HEK293 (cell line): ENCODE measurements at regions not wholly inside any gene's neighbourhood (a gene's known extent, or its start where the extent isn't known, plus 50 kb on each side); places are given as distances from the start of the nearest gene placed in this dataset.

Experiments used
- CTCF ChIA-PET: fragments of 350-600 bp; formaldehyde crosslinking; extraction: SDS; loops from one replicate; lab custom pipeline; 2021; ENCODE audit warnings: antibody characterized with exemption; lab: Yijun Ruan, JAX
- POLR2A ChIA-PET: fragments of 300-600 bp; formaldehyde crosslinking; extraction: SDS; loops from one replicate; lab custom pipeline; 2020; ENCODE audit warnings: antibody characterized with exemption, inconsistent platforms; lab: Yijun Ruan, JAX
- H3K27ac ChIP-seq: fragments of 200-500 bp; sonication (Bioruptor generic); 2 replicates; pipeline ENCODE4 v1.5.1; 2014; ENCODE audit warnings: low read depth, low read length, control low read depth, inconsistent platforms; ENCODE audit errors: extremely low read depth
- H3K36me3 ChIP-seq, 2 experiments: fragments of 200-500 bp in 1 of 2; sonication (Bioruptor generic) in 1 of 2; 1 replicate in 1 of 2; 2 replicates in 1 of 2; pipeline ENCODE4 v1.5.1; 2014 to 2017; ENCODE audit warnings: inconsistent platforms in 2 of 2, low read length in 2 of 2; ENCODE audit not compliant: control insufficient read depth in 2 of 2, insufficient read depth in 1 of 2
- H3K4me1 ChIP-seq: fragments of 200-500 bp; sonication (Bioruptor generic); 2 replicates; pipeline ENCODE4 v1.5.1; 2014; ENCODE audit warnings: mild to moderate bottlenecking, low read length, inconsistent platforms; ENCODE audit not compliant: control insufficient read depth, insufficient read depth
- H3K4me3 ChIP-seq: 2 replicates; pipeline ENCODE4 v1.5.1; 2011; ENCODE audit warnings: low read depth, mild to moderate bottlenecking, control low read depth, low read length, moderate library complexity
- H3K9me3 ChIP-seq: fragments of 200-500 bp; sonication (Bioruptor generic); 2 replicates; pipeline ENCODE4 v1.5.1; 2014; ENCODE audit warnings: low read depth, low read length, inconsistent platforms; ENCODE audit not compliant: control insufficient read depth, insufficient read depth
- ATF2 ChIP-seq: fragments of 450-650 bp; formaldehyde crosslinking; IDR thresholded peaks from 2 replicates; pipeline ENCODE4 v1.5.1; 2016; ENCODE audit warnings: missing biosample characterization, missing genetic modification characterization, low read depth
- CTCF ChIP-seq: fragments of 450-650 bp; formaldehyde crosslinking; IDR thresholded peaks from 2 replicates; pipeline ENCODE4 v1.5.1; 2016; ENCODE audit warnings: missing biosample characterization, missing genetic modification characterization
- GLI4 ChIP-seq: fragments of 450-650 bp; formaldehyde crosslinking; IDR thresholded peaks from 2 replicates; pipeline ENCODE4 v1.5.1; 2016; ENCODE audit warnings: missing biosample characterization, missing genetic modification characterization
- HOXC10 ChIP-seq: sonication (generic); formaldehyde crosslinking; IDR thresholded peaks from 2 replicates; pipeline ENCODE4 v1.8.1; 2023; ENCODE audit warnings: mild to moderate bottlenecking, missing genetic modification reagents
- KLF10 ChIP-seq: fragments of 450-650 bp; IDR thresholded peaks from 2 replicates; pipeline ENCODE4 v1.5.1; 2018; ENCODE audit warnings: missing biosample characterization, mild to moderate bottlenecking, missing genetic modification characterization
- MZF1 ChIP-seq: fragments of 450-650 bp; formaldehyde crosslinking; IDR thresholded peaks from 2 replicates; pipeline ENCODE4 v1.5.1; 2017; ENCODE audit warnings: missing biosample characterization, missing genetic modification characterization, borderline replicate concordance
- ZBTB6 ChIP-seq: fragments of 450-650 bp; formaldehyde crosslinking; IDR thresholded peaks from 2 replicates; pipeline ENCODE4 v1.5.1; 2017; ENCODE audit warnings: missing biosample characterization, missing genetic modification characterization
- ZNF133 ChIP-seq: fragments of 450-650 bp; formaldehyde crosslinking; IDR thresholded peaks from 2 replicates; pipeline ENCODE4 v1.5.1; 2016; ENCODE audit warnings: missing biosample characterization, missing genetic modification characterization
- ZNF302 ChIP-seq: fragments of 450-650 bp; formaldehyde crosslinking; IDR thresholded peaks from 2 replicates; pipeline ENCODE4 v1.5.1; 2016; ENCODE audit warnings: missing biosample characterization, missing genetic modification characterization, low read depth
- ZNF324 ChIP-seq: fragments of 450-650 bp; formaldehyde crosslinking; IDR thresholded peaks from 2 replicates; pipeline ENCODE4 v1.5.1; 2016; ENCODE audit warnings: missing biosample characterization, missing genetic modification characterization
- ZNF433 ChIP-seq: fragments of 450-650 bp; formaldehyde crosslinking; IDR thresholded peaks from 2 replicates; pipeline ENCODE4 v1.5.1; 2016; ENCODE audit warnings: missing biosample characterization, missing genetic modification characterization, low read depth
- ZNF510 ChIP-seq: fragments of 450-650 bp; formaldehyde crosslinking; IDR thresholded peaks from 2 replicates; pipeline ENCODE4 v1.5.1; 2018; ENCODE audit warnings: mild to moderate bottlenecking, missing genetic modification characterization, missing biosample characterization; ENCODE audit not compliant: insufficient replicate concordance
- TF ChIP-seq, protein P1 (sequence below): fragments of 450-650 bp; formaldehyde crosslinking; IDR thresholded peaks from 2 replicates; pipeline ENCODE4 v1.5.1; 2016; ENCODE audit warnings: missing biosample characterization, missing genetic modification characterization
- TF ChIP-seq, protein P2 (sequence below): fragments of 450-650 bp; formaldehyde crosslinking; IDR thresholded peaks from 2 replicates; pipeline ENCODE4 v1.5.1; 2016; ENCODE audit warnings: missing biosample characterization, missing genetic modification characterization
- TF ChIP-seq, protein P3 (sequence below): fragments of 450-650 bp; formaldehyde crosslinking; IDR thresholded peaks from 2 replicates; pipeline ENCODE4 v1.5.0; 2017; ENCODE audit warnings: missing biosample characterization, missing genetic modification characterization, borderline replicate concordance

GRCh38 chr16:62543516-62543915 is 507.3 kb upstream of the CDH8 start:
- no peak overlapping the region for H3K4me3 ChIP-seq
- no peaks in the 10 kb centered on the region for H3K36me3 ChIP-seq
- no peak overlapping the region for H3K27ac ChIP-seq
- no peaks in the 10 kb centered on the region for H3K4me1 ChIP-seq
- TF ChIP-seq ZNF302 (tag by site-specific recombination), result no peak
- no peak for TF ChIP-seq GLI4 (tag by site-specific recombination)
- TF ChIP-seq, protein P1, sequence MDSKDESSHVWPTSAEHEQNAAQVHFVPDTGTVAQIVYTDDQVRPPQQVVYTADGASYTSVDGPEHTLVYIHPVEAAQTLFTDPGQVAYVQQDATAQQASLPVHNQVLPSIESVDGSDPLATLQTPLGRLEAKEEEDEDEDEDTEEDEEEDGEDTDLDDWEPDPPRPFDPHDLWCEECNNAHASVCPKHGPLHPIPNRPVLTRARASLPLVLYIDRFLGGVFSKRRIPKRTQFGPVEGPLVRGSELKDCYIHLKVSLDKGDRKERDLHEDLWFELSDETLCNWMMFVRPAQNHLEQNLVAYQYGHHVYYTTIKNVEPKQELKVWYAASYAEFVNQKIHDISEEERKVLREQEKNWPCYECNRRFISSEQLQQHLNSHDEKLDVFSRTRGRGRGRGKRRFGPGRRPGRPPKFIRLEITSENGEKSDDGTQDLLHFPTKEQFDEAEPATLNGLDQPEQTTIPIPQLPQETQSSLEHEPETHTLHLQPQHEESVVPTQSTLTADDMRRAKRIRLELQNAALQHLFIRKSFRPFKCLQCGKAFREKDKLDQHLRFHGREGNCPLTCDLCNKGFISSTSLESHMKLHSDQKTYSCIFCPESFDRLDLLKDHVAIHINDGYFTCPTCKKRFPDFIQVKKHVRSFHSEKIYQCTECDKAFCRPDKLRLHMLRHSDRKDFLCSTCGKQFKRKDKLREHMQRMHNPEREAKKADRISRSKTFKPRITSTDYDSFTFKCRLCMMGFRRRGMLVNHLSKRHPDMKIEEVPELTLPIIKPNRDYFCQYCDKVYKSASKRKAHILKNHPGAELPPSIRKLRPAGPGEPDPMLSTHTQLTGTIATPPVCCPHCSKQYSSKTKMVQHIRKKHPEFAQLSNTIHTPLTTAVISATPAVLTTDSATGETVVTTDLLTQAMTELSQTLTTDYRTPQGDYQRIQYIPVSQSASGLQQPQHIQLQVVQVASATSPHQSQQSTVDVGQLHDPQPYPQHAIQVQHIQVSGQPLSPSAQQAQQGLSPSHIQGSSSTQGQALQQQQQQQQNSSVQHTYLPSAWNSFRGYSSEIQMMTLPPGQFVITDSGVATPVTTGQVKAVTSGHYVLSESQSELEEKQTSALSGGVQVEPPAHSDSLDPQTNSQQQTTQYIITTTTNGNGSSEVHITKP (tag by site-specific recombination), result no peak
- TF ChIP-seq MZF1 (tag by site-specific recombination), result no peak
- TF ChIP-seq ZNF324 (tag by site-specific recombination), result no peak
- no peak for TF ChIP-seq KLF10
- TF ChIP-seq CTCF (tag by site-specific recombination), result no peak
- TF ChIP-seq ATF2 (tag by site-specific recombination), result no peak
- TF ChIP-seq ZBTB6, result no peak
- TF ChIP-seq, protein P2, sequence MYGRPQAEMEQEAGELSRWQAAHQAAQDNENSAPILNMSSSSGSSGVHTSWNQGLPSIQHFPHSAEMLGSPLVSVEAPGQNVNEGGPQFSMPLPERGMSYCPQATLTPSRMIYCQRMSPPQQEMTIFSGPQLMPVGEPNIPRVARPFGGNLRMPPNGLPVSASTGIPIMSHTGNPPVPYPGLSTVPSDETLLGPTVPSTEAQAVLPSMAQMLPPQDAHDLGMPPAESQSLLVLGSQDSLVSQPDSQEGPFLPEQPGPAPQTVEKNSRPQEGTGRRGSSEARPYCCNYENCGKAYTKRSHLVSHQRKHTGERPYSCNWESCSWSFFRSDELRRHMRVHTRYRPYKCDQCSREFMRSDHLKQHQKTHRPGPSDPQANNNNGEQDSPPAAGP (tag by site-specific recombination), result no peak
- TF ChIP-seq ZNF433 (tag by site-specific recombination), result no peak
- TF ChIP-seq HOXC10 (CRISPR knock-in tag), result no peak
- TF ChIP-seq, protein P3, sequence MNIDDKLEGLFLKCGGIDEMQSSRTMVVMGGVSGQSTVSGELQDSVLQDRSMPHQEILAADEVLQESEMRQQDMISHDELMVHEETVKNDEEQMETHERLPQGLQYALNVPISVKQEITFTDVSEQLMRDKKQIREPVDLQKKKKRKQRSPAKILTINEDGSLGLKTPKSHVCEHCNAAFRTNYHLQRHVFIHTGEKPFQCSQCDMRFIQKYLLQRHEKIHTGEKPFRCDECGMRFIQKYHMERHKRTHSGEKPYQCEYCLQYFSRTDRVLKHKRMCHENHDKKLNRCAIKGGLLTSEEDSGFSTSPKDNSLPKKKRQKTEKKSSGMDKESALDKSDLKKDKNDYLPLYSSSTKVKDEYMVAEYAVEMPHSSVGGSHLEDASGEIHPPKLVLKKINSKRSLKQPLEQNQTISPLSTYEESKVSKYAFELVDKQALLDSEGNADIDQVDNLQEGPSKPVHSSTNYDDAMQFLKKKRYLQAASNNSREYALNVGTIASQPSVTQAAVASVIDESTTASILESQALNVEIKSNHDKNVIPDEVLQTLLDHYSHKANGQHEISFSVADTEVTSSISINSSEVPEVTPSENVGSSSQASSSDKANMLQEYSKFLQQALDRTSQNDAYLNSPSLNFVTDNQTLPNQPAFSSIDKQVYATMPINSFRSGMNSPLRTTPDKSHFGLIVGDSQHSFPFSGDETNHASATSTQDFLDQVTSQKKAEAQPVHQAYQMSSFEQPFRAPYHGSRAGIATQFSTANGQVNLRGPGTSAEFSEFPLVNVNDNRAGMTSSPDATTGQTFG (tag by site-specific recombination), result no peak
- no peak for TF ChIP-seq ZNF510 (tag by site-specific recombination)
- no peak for TF ChIP-seq ZNF133 (tag by site-specific recombination)
- CTCF ChIA-PET, result no interaction called here
- no peaks in the 10 kb centered on the region for H3K9me3 ChIP-seq
- POLR2A ChIA-PET, result no interaction called here
